Fibroblast of skin of back (primary cell): ENCODE measurements at regions not wholly inside any gene's neighbourhood (a gene's known extent, or its start where the extent isn't known, plus 50 kb on each side); places are given as distances from the start of the nearest gene placed in this dataset.
A peak's percentile ranks its signal among the peaks of the same experiment; 100 is the strongest.
"Not testable (repeated sequence)": the region's sequence is repeated elsewhere in the genome, so short reads cannot be mapped to it uniquely, and the experiment has no call there.

Experiments
- DNase-seq: peaks from one replicate; pipeline ENCODE4 v3.0.0-alpha.2; 2013

GRCh38 chr12:83896416-83896815, 1016.2 kb downstream of the SLC6A15 start:
- DNase-seq, result no peak

DNA sequence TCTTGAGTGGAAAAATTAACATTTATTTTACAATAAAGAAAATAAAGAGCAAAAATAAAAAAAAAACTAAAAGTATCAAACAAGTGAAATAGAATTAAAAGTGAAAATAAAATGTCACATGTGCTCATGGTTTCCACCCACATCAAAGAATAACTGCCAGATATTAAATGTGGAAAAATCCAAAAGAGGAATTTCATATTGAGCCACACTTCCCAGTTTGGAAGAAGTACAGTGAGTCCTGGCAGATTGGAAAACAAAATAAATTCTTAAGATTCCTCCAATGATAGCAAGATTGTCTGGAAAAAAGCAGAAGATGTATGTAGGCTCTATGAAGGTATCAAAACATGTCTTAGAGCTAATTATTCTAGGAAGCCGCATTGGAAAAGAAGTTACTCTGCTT, 1019.5 kb downstream of the SLC6A15 start:
- DNase-seq, result peak; percentile 26

- no peak for DNase-seq
Observed at GRCh38 chr12:83889745-83890144, 1022.9 kb downstream of the SLC6A15 start.

- DNase-seq, result no peak
Observed at GRCh38 chr12:83886479-83886878, 1026.1 kb downstream of the SLC6A15 start.

- DNase-seq, result not testable (repeated sequence)
Observed at GRCh38 chr12:83870921-83871599, 1041.5 kb downstream of the SLC6A15 start.

DNA sequence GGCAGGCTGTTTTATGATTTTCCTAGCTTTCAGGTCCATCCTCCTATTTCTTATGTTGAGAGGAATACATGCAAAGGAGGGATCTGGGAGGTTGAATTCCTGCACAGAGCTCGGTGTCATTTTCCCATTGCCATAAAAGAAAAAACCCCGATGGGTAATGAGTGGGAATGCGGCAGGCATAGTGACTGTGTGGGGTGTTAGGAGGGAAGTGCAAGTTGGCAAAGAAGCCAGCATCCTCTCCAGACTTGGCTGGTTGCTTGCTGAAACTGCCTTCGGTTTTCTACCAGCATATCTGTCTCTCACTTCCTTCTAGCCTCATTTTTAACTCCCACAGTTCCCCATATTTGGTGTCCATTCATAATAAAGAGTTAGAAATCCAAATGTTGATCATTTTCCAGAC, 1046.1 kb downstream of the SLC6A15 start:
- DNase-seq, result no peak

DNA sequence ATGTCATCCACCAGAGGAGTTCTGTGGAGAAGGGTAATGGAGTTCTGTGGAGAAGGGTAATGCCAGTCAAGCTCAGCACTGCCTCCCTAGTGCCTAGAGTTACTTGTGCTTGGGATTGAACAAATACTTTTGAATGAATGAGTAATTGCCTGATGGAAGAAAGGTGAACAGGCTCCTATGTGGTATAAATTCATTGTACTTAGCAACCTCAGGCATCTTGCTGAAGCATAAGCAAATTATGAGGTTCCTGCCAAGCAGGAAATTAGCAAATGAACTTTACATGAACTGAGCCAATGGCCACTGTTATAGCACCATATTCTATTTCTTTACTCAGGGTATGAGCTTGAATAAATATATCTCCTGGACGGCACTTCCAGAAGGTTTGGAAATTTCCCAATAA, 1047.2 kb downstream of the SLC6A15 start:
- DNase-seq, result no peak

DNA sequence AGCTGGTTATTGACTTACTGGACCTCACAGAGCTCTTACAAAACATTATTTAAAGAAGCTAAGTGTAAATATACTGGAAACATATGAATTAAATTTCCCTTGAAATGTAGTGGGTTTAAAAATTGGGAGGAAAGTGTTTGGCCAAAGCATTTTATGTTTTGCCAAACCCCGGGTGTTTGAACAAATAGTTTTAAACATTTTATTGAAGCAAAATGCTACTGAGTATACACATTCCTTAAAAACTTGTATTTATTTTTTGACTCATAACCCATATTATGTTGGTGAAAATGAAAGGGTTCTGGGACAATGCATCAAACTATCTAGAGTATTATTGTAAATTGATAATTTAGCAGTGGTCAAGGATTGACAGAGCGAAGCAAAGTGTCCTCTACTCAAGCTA, 1048.5 kb downstream of the SLC6A15 start:
- peak; percentile 67 for DNase-seq

- peak; percentile 50 for DNase-seq
Observed at GRCh38 chr12:83859021-83859420, 1053.6 kb downstream of the SLC6A15 start.

- no peak for DNase-seq
Observed at GRCh38 chr12:83856803-83857202, 1055.8 kb downstream of the SLC6A15 start.

- DNase-seq, result peak; percentile 37
Observed at GRCh38 chr12:83850531-83850930, 1062.1 kb downstream of the SLC6A15 start.

DNA sequence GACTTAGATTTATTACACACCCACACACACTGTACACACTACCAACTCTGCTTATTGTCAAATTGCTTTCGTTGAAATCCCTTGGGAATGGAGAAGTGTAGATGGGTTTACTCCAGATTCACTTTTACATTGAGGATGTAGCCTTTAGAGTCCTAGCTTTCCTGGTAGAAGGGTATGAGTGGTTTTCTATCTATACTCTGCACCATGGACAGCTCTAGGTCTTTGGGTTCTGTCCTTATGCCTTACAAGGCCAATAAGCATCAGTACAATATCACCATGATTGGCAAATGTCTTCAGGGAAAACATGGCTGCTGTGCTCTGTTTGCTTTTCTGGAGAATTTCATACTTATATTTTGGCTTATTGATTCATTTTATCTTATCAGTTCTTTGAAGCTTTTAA, 1063.9 kb downstream of the SLC6A15 start:
- DNase-seq, result no peak

- peak; percentile 63 for DNase-seq
Observed at GRCh38 chr12:83843541-83843940, 1069.1 kb downstream of the SLC6A15 start.

DNA sequence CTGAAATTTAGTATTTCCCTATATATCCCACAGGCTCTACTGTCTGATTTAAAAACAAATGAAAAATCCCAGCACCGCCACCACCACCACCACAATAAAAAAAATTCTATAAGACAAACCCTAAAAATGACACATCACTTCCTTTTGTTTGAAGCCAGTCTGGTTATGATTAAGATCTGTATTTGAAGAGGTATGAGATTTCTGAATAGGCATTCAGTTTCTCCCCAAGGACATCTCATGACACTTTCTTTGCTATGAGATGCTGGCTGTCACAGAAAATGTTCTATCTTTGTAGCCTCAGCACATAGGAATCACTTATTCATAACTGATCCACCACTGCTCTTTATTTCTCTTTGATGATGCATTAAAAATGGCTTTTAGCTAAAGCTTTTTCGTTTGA, 1071.0 kb downstream of the SLC6A15 start:
- peak; percentile 95 for DNase-seq

- no peak for DNase-seq
Observed at GRCh38 chr12:83827860-83828259, 1084.7 kb downstream of the SLC6A15 start.

- DNase-seq, result no peak
Observed at GRCh38 chr12:83827193-83827592, 1085.4 kb downstream of the SLC6A15 start.

DNA sequence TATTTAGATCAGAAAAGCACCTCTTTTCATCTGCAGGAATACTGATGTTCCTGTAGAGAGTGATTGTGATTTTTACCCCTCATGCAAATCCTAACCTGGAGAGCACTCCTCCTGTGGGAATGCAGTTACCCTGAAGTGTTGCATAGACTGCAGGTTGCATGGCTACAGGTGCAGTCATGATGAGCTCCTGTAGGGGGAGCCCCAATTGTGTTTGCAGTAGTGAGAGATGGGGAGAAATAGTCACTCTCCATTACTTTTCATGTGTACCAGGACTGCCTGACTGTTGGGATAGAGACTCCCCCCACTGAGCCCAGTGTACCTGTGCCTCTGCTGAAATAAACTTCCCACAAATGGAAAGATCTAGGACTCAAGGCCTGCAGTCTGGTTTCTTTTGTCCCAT, 1086.5 kb downstream of the SLC6A15 start:
- peak; percentile 37 for DNase-seq

GRCh38 chr12:83823386-83824045, 1089.1 kb downstream of the SLC6A15 start:
- peak; percentile 36 for DNase-seq

DNA sequence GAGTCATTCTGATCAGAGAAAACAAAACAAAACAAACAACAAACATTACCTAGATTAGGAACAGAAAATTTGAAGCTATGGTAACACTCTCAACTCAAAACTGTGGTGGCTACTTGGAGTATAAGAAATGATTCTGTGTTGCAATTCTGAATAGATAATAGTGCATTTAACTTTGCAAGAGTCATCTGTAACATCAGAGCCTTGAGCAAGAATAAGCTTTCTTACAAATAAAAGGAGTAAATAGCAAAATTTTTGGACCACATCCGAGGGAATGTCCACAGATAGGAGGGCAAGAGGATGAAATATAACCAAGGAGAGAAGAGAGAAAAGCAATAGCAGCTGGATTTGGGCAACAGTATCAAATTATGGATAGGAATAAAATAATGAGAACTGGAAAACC, 1090.6 kb downstream of the SLC6A15 start:
- DNase-seq, result no peak

GRCh38 chr12:83818881-83819280, 1093.7 kb downstream of the SLC6A15 start:
- peak; percentile 40 for DNase-seq

GRCh38 chr12:83817730-83818129, 1094.9 kb downstream of the SLC6A15 start:
- no peak for DNase-seq

DNA sequence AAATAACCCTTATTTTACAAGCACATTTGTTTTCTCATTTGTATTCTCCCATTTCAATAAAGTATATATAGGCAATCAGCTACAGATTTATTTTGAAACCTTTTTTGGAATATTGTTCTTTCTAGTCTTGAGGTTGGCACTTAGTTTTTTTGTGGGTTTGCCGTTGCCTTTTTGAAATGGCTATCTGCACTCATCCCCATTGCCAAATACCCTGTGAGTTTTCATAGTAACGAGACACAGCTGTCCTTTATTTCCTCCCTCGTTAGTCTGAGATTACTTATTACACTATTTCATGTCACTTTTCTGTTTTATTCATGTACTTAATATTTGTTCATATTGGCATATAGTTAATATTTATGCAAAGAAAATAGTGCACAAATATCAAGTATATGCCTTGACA, 1104.0 kb downstream of the SLC6A15 start:
- DNase-seq, result no peak

- DNase-seq, result no peak
Observed at GRCh38 chr12:83807871-83808270, 1104.7 kb downstream of the SLC6A15 start.

- no peak for DNase-seq
Observed at GRCh38 chr12:83805873-83806272, 1106.7 kb downstream of the SLC6A15 start.
